ENCODE measurements at regions not wholly inside any gene's neighbourhood (a gene's known extent, or its start where the extent isn't known, plus 50 kb on each side); places are given as distances from the start of the nearest gene placed in this dataset.

DNA sequence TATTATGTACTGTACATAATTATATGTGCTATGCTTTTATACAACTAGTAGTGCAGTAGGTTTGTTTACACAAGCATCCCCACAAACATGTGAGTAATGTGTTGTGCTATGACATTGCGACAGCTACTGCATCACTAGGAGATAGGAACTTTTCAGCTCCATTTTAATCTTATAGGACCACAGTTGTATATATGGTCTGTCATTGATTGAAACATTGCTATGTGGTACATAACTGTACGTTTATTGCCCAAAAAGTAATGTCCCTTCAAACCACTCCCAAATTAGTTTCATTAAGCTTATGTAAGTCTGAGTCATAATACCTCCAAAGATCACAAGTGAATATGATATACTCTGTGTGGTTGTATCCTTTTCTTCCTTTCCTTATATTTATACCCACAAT lies 183.2 kb upstream of the POT1 start:
- TF ChIP-seq POLR2A (IDR thresholded peaks at IDR 0.05), result no peak
- TF ChIP-seq, protein P1, sequence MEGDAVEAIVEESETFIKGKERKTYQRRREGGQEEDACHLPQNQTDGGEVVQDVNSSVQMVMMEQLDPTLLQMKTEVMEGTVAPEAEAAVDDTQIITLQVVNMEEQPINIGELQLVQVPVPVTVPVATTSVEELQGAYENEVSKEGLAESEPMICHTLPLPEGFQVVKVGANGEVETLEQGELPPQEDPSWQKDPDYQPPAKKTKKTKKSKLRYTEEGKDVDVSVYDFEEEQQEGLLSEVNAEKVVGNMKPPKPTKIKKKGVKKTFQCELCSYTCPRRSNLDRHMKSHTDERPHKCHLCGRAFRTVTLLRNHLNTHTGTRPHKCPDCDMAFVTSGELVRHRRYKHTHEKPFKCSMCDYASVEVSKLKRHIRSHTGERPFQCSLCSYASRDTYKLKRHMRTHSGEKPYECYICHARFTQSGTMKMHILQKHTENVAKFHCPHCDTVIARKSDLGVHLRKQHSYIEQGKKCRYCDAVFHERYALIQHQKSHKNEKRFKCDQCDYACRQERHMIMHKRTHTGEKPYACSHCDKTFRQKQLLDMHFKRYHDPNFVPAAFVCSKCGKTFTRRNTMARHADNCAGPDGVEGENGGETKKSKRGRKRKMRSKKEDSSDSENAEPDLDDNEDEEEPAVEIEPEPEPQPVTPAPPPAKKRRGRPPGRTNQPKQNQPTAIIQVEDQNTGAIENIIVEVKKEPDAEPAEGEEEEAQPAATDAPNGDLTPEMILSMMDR (IDR thresholded peaks at IDR 0.05), result no peak
